ENCODE measurements at regions not wholly inside any gene's neighbourhood (a gene's known extent, or its start where the extent isn't known, plus 50 kb on each side); places are given as distances from the start of the nearest gene placed in this dataset.

DNA sequence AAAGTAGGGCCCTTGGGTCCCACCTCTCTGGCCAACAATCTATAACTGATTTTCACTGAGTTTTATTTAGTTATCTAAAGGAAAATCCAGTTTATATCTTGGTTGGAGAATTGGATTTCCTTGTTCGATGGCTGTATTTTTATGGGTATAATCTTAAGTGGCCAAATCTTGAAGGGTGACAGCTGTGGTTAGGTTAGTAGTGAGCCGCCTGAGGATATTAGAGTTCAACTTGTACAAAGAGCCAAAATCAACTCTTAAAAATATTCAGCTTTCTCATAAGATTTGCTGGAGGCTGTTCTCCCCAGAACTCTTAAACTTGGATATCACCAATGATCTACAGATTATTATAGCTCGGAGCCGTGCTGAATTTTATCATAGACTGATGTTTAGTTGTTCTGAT lies 54.6 kb upstream of the UNC5C start:
- TF ChIP-seq, protein P1, sequence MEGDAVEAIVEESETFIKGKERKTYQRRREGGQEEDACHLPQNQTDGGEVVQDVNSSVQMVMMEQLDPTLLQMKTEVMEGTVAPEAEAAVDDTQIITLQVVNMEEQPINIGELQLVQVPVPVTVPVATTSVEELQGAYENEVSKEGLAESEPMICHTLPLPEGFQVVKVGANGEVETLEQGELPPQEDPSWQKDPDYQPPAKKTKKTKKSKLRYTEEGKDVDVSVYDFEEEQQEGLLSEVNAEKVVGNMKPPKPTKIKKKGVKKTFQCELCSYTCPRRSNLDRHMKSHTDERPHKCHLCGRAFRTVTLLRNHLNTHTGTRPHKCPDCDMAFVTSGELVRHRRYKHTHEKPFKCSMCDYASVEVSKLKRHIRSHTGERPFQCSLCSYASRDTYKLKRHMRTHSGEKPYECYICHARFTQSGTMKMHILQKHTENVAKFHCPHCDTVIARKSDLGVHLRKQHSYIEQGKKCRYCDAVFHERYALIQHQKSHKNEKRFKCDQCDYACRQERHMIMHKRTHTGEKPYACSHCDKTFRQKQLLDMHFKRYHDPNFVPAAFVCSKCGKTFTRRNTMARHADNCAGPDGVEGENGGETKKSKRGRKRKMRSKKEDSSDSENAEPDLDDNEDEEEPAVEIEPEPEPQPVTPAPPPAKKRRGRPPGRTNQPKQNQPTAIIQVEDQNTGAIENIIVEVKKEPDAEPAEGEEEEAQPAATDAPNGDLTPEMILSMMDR (conservative IDR thresholded peaks at IDR 0.05; ENCODE audit: low read length) = no peak
- TF ChIP-seq EZH2phosphoT487 (IDR thresholded peaks at IDR 0.05; ENCODE audit: borderline replicate concordance, low read depth, low read length) = no peak
